ENCODE measurements at regions not wholly inside any gene's neighbourhood (a gene's known extent, or its start where the extent isn't known, plus 50 kb on each side); places are given as distances from the start of the nearest gene placed in this dataset.

- TF ChIP-seq CTCF (conservative IDR thresholded peaks at IDR 0.05): no peak
- no peak for TF ChIP-seq EZH2 (IDR thresholded peaks at IDR 0.05; ENCODE audit: low read depth)
Measured at GRCh38 chr9:102770704-102771103, 224.4 kb upstream of the CYLC2 start.
